GM20431 (cell line): ENCODE measurements at regions not wholly inside any gene's neighbourhood (a gene's known extent, or its start where the extent isn't known, plus 50 kb on each side); places are given as distances from the start of the nearest gene placed in this dataset.

Source experiments
- in situ Hi-C: fragments of 300-500 bp; cut with MseI, MboI; formaldehyde crosslinking; loops from one replicate; pipeline ENCODE4 v1.15.0; 2020; ENCODE audit warnings: low sequenced_read_pairs; ENCODE audit not compliant: unreplicated experiment

DNA sequence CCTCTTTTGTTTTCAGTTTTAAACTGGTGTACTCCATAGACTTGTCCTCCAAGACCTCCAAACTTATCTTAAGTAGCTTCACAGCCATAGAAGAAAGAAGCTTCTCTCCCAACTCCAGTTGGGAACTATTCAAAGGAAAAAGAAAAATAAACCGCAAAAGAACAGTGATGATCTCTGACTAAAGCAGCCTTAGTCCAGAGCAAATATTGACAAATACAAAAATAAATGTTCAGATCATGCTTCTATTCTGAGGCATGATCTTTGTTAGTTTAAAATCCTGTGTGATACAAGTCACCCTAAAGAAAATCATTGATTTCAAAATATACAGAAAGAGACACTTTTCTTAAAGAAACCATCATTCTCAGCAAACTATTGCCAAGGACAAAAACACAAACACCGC, 373.0 kb upstream of the SMIM30 start:
- in situ Hi-C loops: no loop called here

DNA sequence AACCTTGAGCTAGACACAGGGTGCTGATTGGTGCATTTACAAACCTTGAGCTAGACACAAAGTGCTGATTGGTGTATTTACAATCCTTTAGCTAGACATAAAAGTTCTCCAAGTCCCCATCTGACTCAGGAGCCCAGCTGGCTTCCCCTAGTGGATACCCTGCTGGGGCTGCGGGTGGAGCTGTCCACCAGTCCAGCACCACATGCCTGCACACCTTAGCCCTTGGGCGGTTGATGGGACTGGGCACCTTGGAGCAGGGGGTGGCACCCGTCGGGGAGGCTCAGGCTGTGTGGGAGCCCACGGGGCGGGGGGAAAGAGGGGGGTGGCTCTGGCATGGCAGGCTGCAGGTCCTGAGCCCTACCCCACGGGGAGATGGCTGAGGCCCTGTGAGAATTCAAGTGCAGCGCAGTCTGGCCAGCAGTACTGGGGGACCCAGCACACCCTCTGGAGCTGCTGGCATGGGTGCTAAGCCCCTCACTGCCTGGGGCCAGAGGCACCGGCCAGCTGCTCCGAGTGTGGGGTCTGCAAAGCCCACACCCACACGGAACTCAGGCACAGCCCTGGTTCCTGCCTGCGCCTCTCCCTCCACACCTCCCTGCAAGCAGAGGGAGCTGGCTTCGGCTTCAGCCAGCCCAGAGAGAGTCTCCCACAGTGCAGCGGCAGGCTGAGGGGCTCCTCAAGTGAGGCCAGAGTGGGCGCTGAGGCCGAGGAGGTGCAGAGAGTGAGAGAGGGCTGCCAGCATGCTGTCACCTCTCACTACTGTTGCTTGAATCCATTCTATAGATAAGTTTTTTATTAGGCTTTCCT, 369.8 kb upstream of the SMIM30 start:
- in situ Hi-C loops: no loop called here

DNA sequence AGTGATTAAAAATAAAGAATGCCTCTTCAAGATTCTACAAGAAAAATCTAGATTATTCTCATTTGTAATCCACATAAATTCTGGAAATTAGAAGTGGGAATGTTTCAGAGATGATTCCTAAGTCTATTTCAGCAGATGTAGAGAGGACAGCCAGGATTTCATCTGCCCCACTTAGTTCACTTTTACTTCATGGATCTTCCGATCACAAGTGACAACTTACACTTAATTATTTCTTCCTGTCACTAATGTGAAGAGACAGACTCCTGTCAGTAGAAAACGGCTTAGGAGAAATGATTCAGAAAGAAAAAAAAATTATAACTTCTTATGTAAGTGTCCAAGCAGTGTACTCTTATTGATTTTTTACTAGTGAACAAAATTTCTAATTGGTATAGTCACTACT, 368.2 kb upstream of the SMIM30 start:
- in situ Hi-C loops: no loop called here

DNA sequence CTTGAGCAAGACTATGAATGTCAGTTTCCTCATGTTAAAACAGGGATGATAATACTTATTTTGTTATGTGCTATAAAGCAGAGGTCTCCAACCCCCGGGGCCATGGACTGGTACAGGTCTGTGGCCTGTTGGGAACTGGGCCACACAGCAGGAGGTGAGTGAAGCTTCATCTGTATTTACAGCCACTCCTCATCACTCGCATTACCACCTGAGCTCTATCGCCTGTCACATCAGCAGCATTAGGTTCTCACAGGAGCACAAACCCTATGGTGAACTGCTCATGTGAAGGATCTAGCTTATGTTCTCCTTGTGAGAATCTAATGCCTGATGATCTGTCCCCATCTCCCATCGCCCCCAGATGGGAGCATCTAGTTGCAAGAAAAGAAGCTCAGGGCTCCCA, 365.3 kb upstream of the SMIM30 start:
- in situ Hi-C loops: no loop called here

DNA sequence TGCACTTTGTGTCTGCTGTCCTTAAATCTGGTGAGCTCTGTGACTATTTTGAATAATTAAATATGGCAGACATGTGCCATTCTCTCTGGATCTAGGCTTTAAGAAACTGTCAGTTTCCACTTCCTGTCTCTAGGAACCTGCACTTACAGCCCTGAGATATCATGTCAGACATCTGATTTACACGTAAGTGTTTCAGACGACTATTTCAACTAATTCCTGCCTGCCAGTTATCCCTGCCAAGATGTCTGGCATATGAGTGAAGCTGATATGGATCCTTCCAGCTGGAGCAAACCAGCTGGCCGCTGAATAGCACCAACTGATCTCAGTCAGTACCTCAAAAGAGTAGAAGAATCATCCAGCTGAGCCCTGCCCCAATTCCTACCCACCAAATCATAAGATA, 362.2 kb upstream of the SMIM30 start:
- in situ Hi-C loops: no loop called here

DNA sequence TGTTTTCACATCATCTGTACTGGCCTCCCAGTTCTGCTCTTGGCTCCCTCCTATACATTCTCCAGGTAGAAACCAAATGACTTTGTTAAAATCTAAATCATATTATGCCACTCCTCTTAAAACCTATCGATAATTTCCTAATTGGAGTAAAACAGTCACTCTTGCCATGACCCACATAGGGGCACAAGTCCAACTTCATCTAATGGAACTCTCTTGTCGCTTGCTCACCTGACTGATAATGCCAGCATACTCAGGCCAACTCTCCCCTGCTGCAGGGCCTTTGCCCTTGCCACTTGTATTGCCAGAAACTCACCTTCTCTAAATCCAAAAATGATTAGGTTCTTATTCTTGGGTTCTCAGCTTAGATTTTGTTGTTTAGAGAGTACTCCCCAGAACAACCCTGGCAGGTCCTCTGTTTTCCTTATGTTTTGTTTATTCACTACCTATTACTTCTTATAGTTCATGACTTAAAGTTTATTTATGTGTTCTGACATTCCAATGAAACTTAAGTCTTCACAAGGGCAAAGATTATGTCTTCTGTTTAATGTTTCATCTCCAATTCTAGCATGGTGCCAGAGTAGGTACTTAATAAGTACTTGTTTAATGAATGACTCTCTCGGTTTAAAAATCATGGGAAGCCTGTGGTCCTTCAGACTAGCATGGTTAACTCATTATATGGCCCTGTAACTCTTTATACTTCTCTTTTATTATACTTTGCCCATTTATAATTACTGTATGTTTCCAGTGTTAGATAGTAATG, 345.9 kb upstream of the SMIM30 start:
- in situ Hi-C loops: no loop called here

DNA sequence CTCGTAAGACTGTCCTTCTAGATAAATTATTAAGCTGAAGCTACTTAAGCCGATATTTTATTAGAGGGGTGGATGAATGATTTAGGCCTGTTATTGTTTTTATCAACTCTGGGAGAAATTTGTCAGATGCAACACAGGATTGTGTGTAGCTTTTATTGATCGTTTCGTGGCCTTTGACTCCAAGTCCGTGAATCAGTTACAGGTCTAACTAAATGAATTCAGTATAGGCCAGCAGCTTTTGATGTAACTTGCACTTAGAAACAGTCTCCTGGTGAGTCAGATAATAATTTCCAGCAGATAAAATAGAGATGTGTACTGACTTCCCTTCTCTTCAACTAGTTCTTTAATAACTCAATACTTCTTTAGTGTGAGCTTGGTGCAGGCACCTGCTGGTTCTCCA, 341.7 kb upstream of the SMIM30 start:
- in situ Hi-C loops: no loop called here

DNA sequence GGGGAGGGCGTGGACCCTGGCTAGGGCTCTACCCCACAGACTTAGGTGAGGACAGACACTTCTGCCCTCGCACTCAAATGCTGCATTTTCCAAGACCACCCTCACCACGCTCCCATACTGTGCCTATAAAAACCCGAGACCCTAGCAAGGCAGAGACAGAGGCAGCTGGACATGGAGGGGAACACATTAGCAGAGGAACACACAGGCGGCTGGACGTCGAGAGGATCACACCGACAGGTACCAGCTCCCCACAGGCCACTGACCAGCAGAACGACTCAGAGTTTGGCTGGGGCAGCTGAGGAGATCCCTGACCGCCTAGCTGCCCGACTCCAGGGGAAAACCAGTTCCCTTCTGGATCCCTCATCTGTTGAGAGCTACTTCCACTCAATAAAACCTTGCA, 338.2 kb upstream of the SMIM30 start:
- in situ Hi-C loops: no loop called here

DNA sequence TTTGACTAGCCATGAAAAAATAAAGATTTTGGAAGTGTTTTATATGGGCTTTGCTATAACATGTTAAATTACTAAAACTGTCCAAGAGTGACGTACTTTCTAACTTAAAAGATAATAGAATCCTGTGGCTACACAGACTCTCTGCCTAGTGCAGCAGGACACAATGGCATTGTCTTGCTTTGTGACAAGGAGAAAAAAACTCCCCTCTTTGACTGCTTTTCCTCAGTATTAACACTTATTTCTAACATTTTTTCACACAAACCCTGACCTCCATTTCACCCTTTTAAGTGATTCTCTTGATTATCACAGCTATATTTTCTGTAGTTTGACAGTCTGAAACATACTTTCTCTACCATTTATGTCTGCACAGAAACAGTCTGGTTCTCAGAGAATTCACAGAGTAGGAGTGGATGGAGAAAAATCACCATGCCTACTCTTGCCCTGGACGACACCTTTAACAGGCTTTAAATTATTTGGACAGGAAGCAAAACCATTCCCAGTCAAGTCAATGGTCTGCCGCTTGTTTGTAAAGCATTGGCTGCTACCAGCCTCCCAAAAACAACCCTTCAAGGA, 336.3 kb upstream of the SMIM30 start:
- in situ Hi-C loops: no loop called here

DNA sequence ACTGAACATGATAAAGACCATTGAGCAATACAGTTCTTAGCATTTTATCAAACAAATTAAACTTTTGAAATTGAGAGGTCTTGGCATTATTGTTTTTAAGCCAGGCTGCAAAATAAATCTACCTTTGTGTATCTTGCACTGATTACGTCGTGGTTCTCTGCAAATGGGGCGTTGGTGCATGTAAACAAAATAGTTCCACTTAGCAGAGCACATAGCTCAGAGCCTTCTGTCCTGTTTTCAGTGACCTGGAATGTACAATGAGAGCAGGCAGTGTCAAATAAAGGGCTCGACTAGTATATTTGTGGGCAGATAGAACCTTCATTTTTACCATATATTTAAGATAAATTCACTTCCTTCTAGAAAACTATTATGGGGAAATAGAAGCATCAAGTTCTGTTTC, 333.9 kb upstream of the SMIM30 start:
- in situ Hi-C loops: no loop called here

DNA sequence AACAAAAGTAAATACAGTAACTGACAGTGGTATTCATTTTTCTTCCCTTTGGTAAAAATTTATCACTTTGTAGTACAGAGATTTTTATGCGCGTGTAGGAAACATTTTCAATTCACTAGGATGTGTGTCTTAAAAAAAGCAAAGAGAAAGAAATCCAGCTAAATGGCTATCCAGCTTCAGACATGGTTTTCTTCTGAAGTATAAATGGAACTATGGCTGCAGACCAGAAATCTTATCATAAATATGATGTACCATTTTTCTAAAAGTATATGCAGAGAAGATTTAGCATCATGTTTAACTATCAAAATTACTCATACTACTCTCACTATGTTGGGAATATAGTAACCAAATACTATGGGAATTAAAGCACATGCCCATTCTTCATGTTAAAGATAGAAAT, 328.4 kb upstream of the SMIM30 start:
- in situ Hi-C loops: no loop called here

DNA sequence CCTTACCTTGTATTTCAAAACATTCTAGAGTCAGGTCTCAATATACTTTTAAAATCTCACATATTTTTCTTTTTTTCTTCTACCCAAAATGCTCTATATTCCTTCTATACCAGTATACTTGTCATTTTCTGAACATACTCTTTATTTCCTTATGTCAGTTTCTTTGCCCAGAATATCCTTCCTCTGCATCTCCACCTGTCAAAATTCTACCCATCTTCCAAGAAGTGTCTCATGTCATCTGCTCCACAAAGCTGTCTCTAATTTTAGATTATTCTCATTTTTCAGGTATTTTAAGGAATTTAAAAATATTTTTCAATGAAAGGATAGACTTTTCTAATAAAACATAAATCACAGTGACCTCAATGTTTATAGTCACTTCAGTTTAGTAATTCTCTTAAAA, 328.0 kb upstream of the SMIM30 start:
- in situ Hi-C loops: no loop called here

DNA sequence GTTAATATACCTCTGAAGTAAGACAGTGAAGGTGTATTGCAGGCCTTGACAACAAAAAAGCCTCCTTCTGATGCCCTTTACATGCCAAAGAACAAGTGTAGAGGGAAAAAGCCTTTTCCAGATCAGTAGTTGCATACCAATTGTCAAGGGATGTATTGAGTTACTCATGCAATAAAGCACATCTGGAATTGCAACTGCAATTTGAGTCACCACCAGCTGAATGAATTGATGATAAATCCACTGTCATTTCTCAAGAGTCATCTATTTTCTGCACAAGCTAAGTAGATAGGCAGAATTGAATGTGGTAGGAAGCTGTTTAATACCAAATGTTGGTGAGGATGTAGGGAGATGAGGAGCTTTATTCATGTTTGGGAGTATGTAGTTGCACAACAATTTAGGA, 325.9 kb upstream of the SMIM30 start:
- in situ Hi-C loops: no loop called here

DNA sequence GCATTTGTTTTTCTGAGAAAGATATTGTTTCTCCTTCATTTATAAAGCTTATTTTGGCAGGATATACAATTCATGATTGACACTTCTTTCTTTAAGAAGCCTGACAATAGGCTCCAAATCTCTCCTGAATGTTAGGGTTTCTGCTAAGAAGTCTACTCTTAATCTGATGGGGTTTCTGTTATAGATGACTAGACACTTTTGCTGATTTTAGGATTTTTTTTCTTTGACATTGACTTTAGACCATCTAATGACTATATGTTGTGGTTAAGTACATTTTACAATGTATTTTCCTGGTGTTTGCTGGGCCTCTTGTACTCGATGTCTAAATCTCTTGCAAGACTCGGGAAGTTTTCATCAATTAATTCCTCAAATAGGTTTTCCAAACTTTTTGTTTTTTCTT, 321.8 kb upstream of the SMIM30 start:
- in situ Hi-C loops: no loop called here

DNA sequence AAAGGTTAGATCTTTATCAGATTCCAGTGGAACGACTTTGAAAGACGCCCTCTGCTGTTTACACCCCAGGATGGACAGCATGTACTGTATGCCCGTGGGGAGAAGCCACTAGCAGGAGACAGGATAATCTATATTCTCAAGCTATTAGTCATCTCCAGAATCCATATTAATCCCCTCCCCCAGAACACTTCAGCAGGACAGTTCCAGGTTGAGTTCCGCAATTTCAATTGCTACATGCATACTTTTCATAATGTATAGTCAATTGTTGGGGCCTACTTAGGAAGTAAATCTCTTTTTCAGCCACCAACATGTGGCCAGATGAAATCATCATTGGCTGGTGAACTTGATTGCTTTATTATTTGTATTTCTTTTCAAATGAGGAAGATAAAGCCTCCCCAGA, 313.1 kb upstream of the SMIM30 start:
- in situ Hi-C loops: no loop called here

DNA sequence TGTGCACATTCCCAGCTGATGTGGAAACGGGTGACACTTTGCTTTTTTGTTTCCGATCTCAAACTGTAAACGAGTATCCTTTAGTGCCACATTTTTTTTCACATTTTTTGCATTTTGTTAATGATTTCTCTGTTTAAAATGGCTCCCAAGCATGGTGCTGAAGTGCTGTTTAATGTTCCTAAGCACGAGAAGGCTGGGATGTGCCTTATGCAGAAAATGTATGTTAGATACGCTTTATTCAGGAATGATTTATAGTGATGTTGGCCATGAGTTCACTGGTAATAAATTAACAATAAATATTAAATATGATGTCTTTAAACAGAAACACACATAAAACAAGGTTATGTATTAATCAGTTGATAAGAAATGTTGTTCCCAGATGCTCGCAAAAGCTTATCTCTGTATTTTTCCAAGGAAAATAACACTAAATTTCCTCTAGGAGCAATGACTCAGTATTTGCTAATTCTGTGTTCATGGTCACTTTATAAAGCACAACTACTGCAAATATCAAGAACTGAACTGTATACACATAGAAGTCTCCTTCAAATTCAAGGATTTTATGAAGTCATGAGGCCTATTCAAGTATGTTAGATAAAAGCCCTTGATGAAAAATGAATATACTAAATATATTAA, 305.9 kb upstream of the SMIM30 start:
- in situ Hi-C loops: loop anchor here (25.0 kb wide), 1 partner anchor 262 kb away; no protein-coding TSS in a partner anchor

DNA sequence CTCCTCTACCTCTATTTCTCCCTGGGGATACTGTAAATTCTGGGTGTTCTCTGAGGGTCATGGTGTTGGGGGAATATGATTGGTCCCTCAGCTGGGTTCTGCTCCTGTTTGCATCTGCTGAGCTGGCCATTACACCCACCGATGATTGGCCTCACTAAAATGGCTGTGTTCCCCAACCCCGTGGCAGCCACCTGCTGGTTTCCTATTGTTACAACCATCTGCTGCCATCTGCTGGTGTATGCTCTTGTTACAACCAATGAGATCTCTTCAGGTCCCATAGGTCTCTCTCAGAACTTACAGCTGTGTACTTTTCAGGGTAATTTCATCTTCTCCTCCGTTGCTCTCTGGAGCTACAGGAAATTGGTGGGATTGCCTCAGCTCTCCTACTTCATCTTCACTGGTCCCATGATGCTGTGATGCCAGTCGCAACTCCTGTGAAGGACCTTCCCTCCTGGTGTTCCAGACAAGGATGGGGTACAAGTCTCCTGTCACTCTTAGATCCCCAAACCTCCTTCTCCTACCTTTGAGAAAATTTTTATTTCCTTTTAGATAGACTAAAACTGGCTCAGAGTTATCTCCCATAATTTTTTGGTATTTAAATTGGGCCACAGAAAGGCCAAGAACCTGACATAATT, 303.5 kb upstream of the SMIM30 start:
- in situ Hi-C loops: loop anchor here (25.0 kb wide), 1 partner anchor 260 kb away; no protein-coding TSS in a partner anchor

DNA sequence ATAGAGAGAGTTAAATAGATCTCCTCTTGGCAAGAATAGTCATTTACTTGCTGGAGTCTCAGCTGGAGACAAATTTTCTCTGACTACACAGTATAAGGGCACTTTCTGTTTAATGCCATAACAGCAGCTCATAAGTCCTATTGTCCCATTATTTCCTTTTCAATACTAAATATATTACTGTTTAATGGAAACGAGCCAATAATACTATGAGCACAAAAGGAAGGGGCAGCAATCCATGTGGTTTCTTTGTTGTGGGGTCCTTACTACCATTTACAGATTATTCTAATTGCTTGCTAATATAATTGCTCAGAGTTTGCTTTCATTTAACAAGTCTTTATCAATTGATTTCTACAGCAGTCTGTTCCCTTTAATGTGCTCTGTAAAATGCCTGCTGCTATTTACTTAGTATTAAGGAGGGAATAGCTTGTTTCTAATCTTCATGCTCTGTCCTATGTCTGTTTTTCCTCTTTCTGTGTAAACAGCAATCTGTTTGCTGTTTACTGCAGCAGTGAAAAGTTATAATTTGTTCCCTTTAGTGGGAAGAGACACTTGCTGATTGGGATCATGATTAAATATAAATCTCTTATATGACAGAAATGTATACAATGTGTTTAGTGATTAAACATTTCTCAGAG, 296.2 kb upstream of the SMIM30 start:
- in situ Hi-C loops: loop anchor here (25.0 kb wide), 1 partner anchor 252 kb away; no protein-coding TSS in a partner anchor

DNA sequence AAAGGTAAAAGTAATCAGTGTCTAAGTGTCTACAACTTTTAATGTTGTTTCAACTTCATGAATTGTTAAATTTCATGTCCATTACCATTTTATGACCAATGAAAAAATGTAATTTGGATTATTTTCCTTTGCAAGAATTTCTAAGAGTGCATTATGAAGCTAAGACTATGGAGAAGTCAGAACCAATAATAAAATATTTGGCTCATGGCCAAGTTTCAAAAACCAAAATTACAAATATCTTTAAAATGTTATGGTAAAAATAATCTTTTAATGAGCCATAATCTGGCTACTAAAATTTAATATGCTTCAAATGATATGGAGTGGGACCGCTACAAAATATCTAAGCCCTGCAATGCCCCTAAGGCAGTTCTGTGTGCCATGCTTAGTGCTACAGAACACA, 294.1 kb upstream of the SMIM30 start:
- in situ Hi-C loops: loop anchor here (25.0 kb wide), 1 partner anchor 250 kb away; no protein-coding TSS in a partner anchor

DNA sequence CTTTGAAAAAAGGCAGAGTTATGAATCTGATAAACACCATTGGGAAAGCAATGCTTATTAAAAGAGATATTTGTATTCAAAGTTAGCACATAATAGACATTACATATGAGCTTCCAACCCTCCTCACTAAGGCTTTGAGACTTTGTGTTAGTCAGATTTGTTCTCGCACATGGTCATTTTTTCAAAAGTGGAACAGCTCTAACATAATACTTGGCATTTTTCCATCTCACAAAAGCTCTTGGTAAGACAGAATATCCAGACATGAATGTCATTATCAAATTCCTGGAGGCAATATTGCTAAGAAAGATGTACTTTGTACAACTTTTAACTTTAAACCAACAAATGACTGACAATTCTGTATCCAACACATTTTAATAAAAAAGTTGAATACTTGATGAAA, 292.4 kb upstream of the SMIM30 start:
- in situ Hi-C loops: loop anchor here (25.0 kb wide), 1 partner anchor 248 kb away; no protein-coding TSS in a partner anchor
